GM12878 (cell line): ENCODE measurements at regions not wholly inside any gene's neighbourhood (a gene's known extent, or its start where the extent isn't known, plus 50 kb on each side); places are given as distances from the start of the nearest gene placed in this dataset.

ENCODE experiments used
- ATAC-seq: fragments of 200-7000 bp; cut with Tn5 transposase; 3 replicates; pipeline ENCODE4 v1.9.1; 2020; ENCODE audit warnings: mild to moderate bottlenecking, moderate library complexity
- BruUV-seq: library from RNA; stranded (reverse); fragments of 400-500 nt; replicated peaks from 2 replicates; lab custom pipeline; 2021; lab: Mats Ljungman, UMichigan
- CTCF ChIA-PET: fragments of 300-600 bp; sonication (Branson Sonifier 250); formaldehyde crosslinking; extraction: SDS; loops from one replicate; lab custom pipeline; 2021; ENCODE audit warnings: inconsistent platforms; lab: Yijun Ruan, JAX
- POLR2A ChIA-PET: fragments of 350-600 bp; formaldehyde crosslinking; extraction: SDS; loops from one replicate; lab custom pipeline; 2021; ENCODE audit warnings: inconsistent platforms; lab: Charles Lee
- RAD21 ChIA-PET: fragments of 300-600 bp; sonication (Branson Sonifier 250); formaldehyde crosslinking; loops from one replicate; lab custom pipeline; 2023; ENCODE audit warnings: antibody characterized with exemption; ENCODE audit not compliant: unreplicated experiment; lab: Charles Lee
- SMC1A ChIA-PET: fragments of 300-600 bp; sonication (Branson Sonifier 250); formaldehyde crosslinking; loops from one replicate; lab custom pipeline; 2023; ENCODE audit not compliant: unreplicated experiment, uncharacterized antibody; lab: Charles Lee
- DNase-seq: peaks from one replicate; pipeline ENCODE4 v3.0.0-alpha.2; 2011; ENCODE audit warnings: low read depth, low spot score
- FAIRE-seq: peaks from 3 replicates; lab custom pipeline; 2011; peaks lifted over from hg19 to GRCh38; lab: Jason Lieb, UNC
- H2AFZ ChIP-seq: 2 replicates; pipeline ENCODE4 v1.6.0; 2011; ENCODE audit warnings: low read depth, low read length, control low read depth; ENCODE audit not compliant: control insufficient read depth
- H3K27ac ChIP-seq: 2 replicates; pipeline ENCODE4 v1.5.1; 2011; ENCODE audit warnings: control low read depth; ENCODE audit not compliant: control insufficient read depth, insufficient read depth
- H3K27me3 ChIP-seq, 2 experiments: replicated peaks in 1 of 2; 2 replicates each; pipeline versions ENCODE4 v1.6.0 to v1.6.1; 2011; ENCODE audit warnings: low read length in 1 of 2; ENCODE audit not compliant: control insufficient read depth in 2 of 2, insufficient read depth in 2 of 2
- H3K36me3 ChIP-seq, 2 experiments: 2 replicates each; pipeline ENCODE4 v1.5.1; 2011; ENCODE audit warnings: low read length in 1 of 2; ENCODE audit not compliant: control insufficient read depth in 2 of 2, insufficient read depth in 2 of 2
- H3K4me1 ChIP-seq: 2 replicates; pipeline ENCODE4 v1.6.1; 2011; ENCODE audit warnings: mild to moderate bottlenecking, low read length, moderate library complexity, mixed read lengths; ENCODE audit not compliant: control insufficient read depth, insufficient read depth
- H3K4me2 ChIP-seq: 2 replicates; pipeline ENCODE4 v1.6.0; 2011; ENCODE audit warnings: control low read depth; ENCODE audit not compliant: control insufficient read depth, insufficient read depth
- H3K4me3 ChIP-seq: fragments of 200-600 bp; sonication (generic); 2 replicates; pipeline ENCODE4 v1.5.1; 2016
- H3K79me2 ChIP-seq: 2 replicates; pipeline ENCODE4 v1.6.0; 2011; ENCODE audit warnings: low read length; ENCODE audit not compliant: control insufficient read depth, insufficient read depth
- H3K9ac ChIP-seq: 2 replicates; pipeline ENCODE4 v1.8.0; 2011; ENCODE audit warnings: low read length, control low read depth, mixed read lengths; ENCODE audit not compliant: control insufficient read depth, insufficient read depth
- H3K9me3 ChIP-seq: replicated peaks from 3 replicates; pipeline ENCODE4 v1.5.1; 2011; ENCODE audit warnings: mild to moderate bottlenecking, low read length; ENCODE audit not compliant: control insufficient read depth, insufficient read depth
- H4K20me1 ChIP-seq: 2 replicates; pipeline ENCODE4 v1.6.0; 2011; ENCODE audit not compliant: control insufficient read depth, insufficient read depth
- EP300 ChIP-seq, 2 experiments: fragments of 150-350 bp in 1 of 2; IDR thresholded peaks; 2 replicates each; pipeline ENCODE4 v1.6.1; 2011 to 2012; ENCODE audit warnings: low read depth in 2 of 2, low read length in 2 of 2, borderline replicate concordance in 1 of 2, improper control_type of control experiment in 1 of 2, inconsistent platforms in 1 of 2; ENCODE audit not compliant: control insufficient read depth in 1 of 2
- MEF2A ChIP-seq: IDR thresholded peaks from 2 replicates; pipeline ENCODE4 v1.6.1; 2011; ENCODE audit warnings: low read depth, mild to moderate bottlenecking, low read length, moderate library complexity; ENCODE audit not compliant: insufficient read depth
- NR2C1 ChIP-seq: fragments of 450-650 bp; IDR thresholded peaks from 2 replicates; pipeline ENCODE4 v1.6.1; 2017; ENCODE audit warnings: antibody characterized with exemption, mild to moderate bottlenecking, moderate library complexity
- PKNOX1 ChIP-seq: fragments of 450-650 bp; IDR thresholded peaks from 2 replicates; pipeline ENCODE4 v1.6.1; 2016; ENCODE audit warnings: mild to moderate bottlenecking
- TARDBP ChIP-seq: IDR thresholded peaks from 2 replicates; pipeline ENCODE4 v1.6.1; 2016; ENCODE audit warnings: borderline replicate concordance
- ZBTB40 ChIP-seq: fragments of 450-650 bp; IDR thresholded peaks from 2 replicates; pipeline ENCODE4 v1.6.1; 2016; ENCODE audit warnings: mild to moderate bottlenecking, moderate library complexity, borderline replicate concordance
- WGBS: methylation state at CpG from one replicate; pipeline ENCODE4 v1.1.6; 2016; ENCODE audit warnings: low lambda C conversion rate; ENCODE audit not compliant: insufficient replicate concordance, insufficient coverage; ENCODE audit errors: missing lambda C conversion rate; 5-methylcytosine and 5-hydroxymethylcytosine counted together
- in situ Hi-C: fragments of 300-500 bp; cut with MboI; formaldehyde crosslinking; loops from 9 replicates; pipeline ENCODE4 v1.14.3; 2018; ENCODE audit warnings: mixed read lengths
- intact Hi-C: fragments of 100-400 bp; cut with micrococcal nuclease; formaldehyde crosslinking; loops from one replicate; pipeline ENCODE4 v1.14.2; 2022; ENCODE audit not compliant: unreplicated experiment
- TF ChIP-seq, protein P1 (sequence below): IDR thresholded peaks from 2 replicates; pipeline ENCODE4 v1.6.1; 2012; ENCODE audit warnings: low read depth, low read length, improper control_type of control experiment

- no peak overlapping the region for H3K9ac ChIP-seq
- CTCF ChIA-PET, result interaction anchor here (0.6 kb wide), 1 partner anchor 21 kb away, joined by 4 read pairs; no protein-coding TSS in a partner anchor
- FAIRE-seq, result no peak
- TF ChIP-seq TARDBP, result no peak
- no peak for TF ChIP-seq ZBTB40
- TF ChIP-seq, protein P1, sequence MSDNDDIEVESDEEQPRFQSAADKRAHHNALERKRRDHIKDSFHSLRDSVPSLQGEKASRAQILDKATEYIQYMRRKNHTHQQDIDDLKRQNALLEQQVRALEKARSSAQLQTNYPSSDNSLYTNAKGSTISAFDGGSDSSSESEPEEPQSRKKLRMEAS, result no peak
- no peaks in the 10 kb centered on the region for H3K27me3 ChIP-seq
- H3K36me3 ChIP-seq, result no peaks in the 10 kb centered on the region
- in situ Hi-C loops (no loop called here), intact Hi-C loops (no loop called here)
- RAD21 ChIA-PET, result no interaction called here
- POLR2A ChIA-PET, result no interaction called here
- SMC1A ChIA-PET, result no interaction called here
- no peaks in the 10 kb centered on the region for H3K4me1 ChIP-seq
- no peaks in the 10 kb centered on the region for H4K20me1 ChIP-seq
- ATAC-seq, result no peak
- H3K4me3 ChIP-seq, result no peak overlapping the region
- DNase-seq, result no peak
- H3K4me2 ChIP-seq, result no peak overlapping the region
- H3K9me3 ChIP-seq, result no peaks in the 10 kb centered on the region
- H3K79me2 ChIP-seq, result no peaks in the 10 kb centered on the region
- no TSS peak for BruUV-seq
- no peak overlapping the region for H2AFZ ChIP-seq
- H3K27ac ChIP-seq, result no peak overlapping the region
- 20% methylated on average over 5 of the region's 5 CpGs for WGBS
Measured at GRCh38 chr2:104236491-104236890, 617.4 kb upstream of the POU3F3 start.

- no peak overlapping the region for H3K27ac ChIP-seq
- no peak overlapping the region for H3K4me2 ChIP-seq
- CTCF ChIA-PET, result no interaction called here
- no peak for FAIRE-seq
- RAD21 ChIA-PET, result no interaction called here
- H3K36me3 ChIP-seq, result no peaks in the 10 kb centered on the region
- H3K4me1 ChIP-seq, result no peaks in the 10 kb centered on the region
- SMC1A ChIA-PET, result no interaction called here
- in situ Hi-C loops (no loop called here), intact Hi-C loops (no loop called here)
- POLR2A ChIA-PET, result no interaction called here
- H2AFZ ChIP-seq, result no peak overlapping the region
- H4K20me1 ChIP-seq, result no peaks in the 10 kb centered on the region
- H3K9me3 ChIP-seq, result no peaks in the 10 kb centered on the region
- H3K27me3 ChIP-seq, result no peaks in the 10 kb centered on the region
- H3K4me3 ChIP-seq, result no peak overlapping the region
- ATAC-seq, result no peak
- no peak for DNase-seq
- no peak overlapping the region for H3K9ac ChIP-seq
- BruUV-seq, result no TSS peak
- no peaks in the 10 kb centered on the region for H3K79me2 ChIP-seq
- TF ChIP-seq EP300 (IDR thresholded peaks at IDR 0.05; ENCODE audit: borderline replicate concordance in 1 of 2, control insufficient read depth in 1 of 2, low read depth in 2 of 2, low read length in 2 of 2) (no peak), PKNOX1 (no peak), MEF2A (no peak), NR2C1 (no peak)
Measured at GRCh38 chr2:104240984-104241383, 612.9 kb upstream of the POU3F3 start.
